Duodenal mucosa (tissue), 2 donors: ENCODE measurements at regions not wholly inside any gene's neighbourhood (a gene's known extent, or its start where the extent isn't known, plus 50 kb on each side); places are given as distances from the start of the nearest gene placed in this dataset.

Source experiments
- H3K27ac ChIP-seq: one replicate; pipeline ENCODE4 v1.7.0; 2013; ENCODE audit warnings: low read depth, low read length
- H3K27me3 ChIP-seq, 2 donors: one replicate each; pipeline ENCODE4 v1.7.0; 2013; ENCODE audit warnings: low read length in 2 of 2, control low read depth in 1 of 2; ENCODE audit not compliant: insufficient read depth in 2 of 2, control insufficient read depth in 1 of 2
- H3K36me3 ChIP-seq, 2 donors: one replicate each; pipeline ENCODE4 v1.7.0; 2013; ENCODE audit warnings: low read length in 2 of 2, control low read depth in 1 of 2; ENCODE audit not compliant: insufficient read depth in 2 of 2, control insufficient read depth in 1 of 2
- H3K4me1 ChIP-seq, 2 donors: one replicate each; pipeline ENCODE4 v1.7.0; 2013; ENCODE audit warnings: low read length in 2 of 2, control low read depth in 1 of 2; ENCODE audit not compliant: insufficient read depth in 2 of 2, control insufficient read depth in 1 of 2
- H3K4me3 ChIP-seq, 2 donors: one replicate each; pipeline ENCODE4 v1.7.0; 2013; ENCODE audit warnings: low read length in 2 of 2, low read depth in 1 of 2
- H3K9ac ChIP-seq, 2 donors: one replicate each; pipeline ENCODE4 v1.7.0; 2013; ENCODE audit warnings: low read length in 2 of 2, low read depth in 1 of 2
- H3K9me3 ChIP-seq, 2 donors: one replicate each; pipeline ENCODE4 v1.7.0; 2013; ENCODE audit warnings: low read length in 2 of 2, control low read depth in 1 of 2; ENCODE audit not compliant: control insufficient read depth in 1 of 2

DNA sequence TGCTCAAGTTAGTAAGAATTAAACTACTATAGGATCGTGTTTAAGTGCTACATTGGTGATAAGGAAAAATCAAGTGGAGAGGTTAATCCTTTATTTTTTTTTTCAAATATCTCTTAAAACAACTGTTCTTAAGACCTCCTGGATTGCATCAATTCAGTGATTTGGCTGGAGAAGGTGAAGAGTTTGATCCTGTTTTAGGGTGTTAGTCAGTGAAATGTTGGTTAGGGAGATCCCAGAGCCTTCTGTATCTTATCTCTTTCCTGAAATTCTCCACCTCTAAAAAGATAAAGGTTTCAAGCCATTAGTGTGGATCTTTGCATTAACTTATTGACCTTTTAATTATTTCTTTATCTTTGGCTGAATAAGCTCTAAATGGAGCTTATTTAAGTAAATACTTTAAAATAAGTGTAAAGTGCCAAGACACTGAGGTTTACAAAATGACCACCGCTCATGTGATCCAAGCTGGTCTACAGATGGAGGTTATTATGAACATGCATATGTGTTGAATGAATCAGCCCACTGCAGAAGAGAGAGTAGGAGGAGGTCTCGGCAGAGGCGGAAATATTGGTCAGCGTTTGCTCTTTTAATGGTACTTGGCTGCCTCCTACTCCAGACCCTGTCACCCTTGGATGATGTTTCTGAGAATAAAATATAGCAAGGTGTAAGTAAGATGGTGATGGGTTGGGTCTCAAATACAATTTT is 51.8 kb upstream of the BMPER start:
- Histone ChIP-seq H3K9ac (no peak overlapping the region), H3K4me3 (no peak overlapping the region), H3K4me1 (no peaks in the 10 kb centered on the region), H3K36me3 (no peaks in the 10 kb centered on the region), H3K9me3 (no peaks in the 10 kb centered on the region), H3K27ac (no peak overlapping the region), H3K27me3 (no peaks in the 10 kb centered on the region)

DNA sequence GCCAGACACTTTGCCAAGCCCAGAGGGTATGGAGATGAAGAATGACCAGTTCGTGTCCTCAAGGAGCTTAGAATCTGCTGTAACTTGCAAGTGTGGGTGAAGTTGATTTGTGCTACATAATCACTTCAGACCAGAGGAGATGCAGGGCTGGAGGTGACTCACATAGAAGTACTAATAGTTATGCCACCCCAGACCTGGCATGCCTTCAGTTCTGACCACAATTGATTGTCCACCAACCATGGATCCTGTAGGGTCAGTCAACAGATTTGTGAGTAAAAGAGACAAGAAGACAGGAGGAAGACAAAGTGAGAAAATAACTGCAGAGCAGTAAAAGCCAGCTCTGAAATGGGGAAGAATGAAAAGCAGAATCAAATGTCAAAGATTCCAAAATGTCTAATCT is 51.2 kb upstream of the BMPER start:
- Histone ChIP-seq H3K27me3 (no peaks in the 10 kb centered on the region), H3K36me3 (no peaks in the 10 kb centered on the region), H3K27ac (no peak overlapping the region), H3K9ac (no peak overlapping the region), H3K9me3 (no peaks in the 10 kb centered on the region), H3K4me1 (no peaks in the 10 kb centered on the region), H3K4me3 (no peak overlapping the region)

DNA sequence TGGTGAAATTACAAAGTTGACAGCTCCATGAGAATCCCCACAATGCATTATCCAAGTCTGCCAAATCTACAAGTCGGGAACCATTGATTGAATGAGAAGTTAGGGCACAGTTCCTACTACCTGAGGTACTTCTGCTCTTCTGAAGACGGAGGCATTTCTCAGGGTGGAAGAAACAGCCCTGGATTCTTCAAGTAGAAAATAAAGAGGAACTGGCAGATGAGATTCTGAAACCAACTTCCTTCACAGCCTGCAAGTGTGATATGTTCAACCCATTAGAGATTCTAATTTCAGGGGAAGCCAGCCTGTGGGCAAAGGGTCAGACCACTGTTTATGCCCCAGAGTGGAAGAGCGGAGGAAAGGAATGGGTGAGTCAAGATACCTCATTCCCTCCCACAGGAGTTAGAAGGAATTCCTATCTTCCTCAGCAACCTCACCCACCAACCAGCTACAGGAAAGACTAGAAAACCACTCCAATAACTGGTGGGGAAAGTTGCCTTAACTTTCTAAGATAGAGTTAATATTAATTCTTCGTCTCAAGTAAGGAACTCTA is 50.5 kb upstream of the BMPER start:
- no peak overlapping the region for H3K27ac ChIP-seq
- no peaks in the 10 kb centered on the region for H3K36me3 ChIP-seq
- H3K9ac ChIP-seq: no peak overlapping the region
- H3K4me1 ChIP-seq: no peaks in the 10 kb centered on the region
- H3K9me3 ChIP-seq: no peaks in the 10 kb centered on the region
- no peak overlapping the region for H3K4me3 ChIP-seq
- no peaks in the 10 kb centered on the region for H3K27me3 ChIP-seq
